Suprapubic skin (tissue), 4 donors: ENCODE measurements at regions not wholly inside any gene's neighbourhood (a gene's known extent, or its start where the extent isn't known, plus 50 kb on each side); places are given as distances from the start of the nearest gene placed in this dataset.

Source experiments
- DNase-seq, 2 donors: peaks; one replicate each; pipeline ENCODE4 v3.0.0-alpha.2; 2019; ENCODE audit warnings: low spot score in 2 of 2
- H3K27ac ChIP-seq: fragments of 200-600 bp; sonication (generic); one replicate; pipeline ENCODE4 v1.5.1; 2019
- H3K27me3 ChIP-seq: fragments of 200-600 bp; sonication (generic); one replicate; pipeline ENCODE4 v1.5.1; 2019
- H3K36me3 ChIP-seq: fragments of 200-600 bp; sonication (generic); one replicate; pipeline ENCODE4 v1.5.1; 2019
- H3K4me1 ChIP-seq: fragments of 200-600 bp; sonication (generic); one replicate; pipeline ENCODE4 v1.5.1; 2019
- H3K4me3 ChIP-seq: fragments of 200-600 bp; sonication (generic); one replicate; pipeline ENCODE4 v1.5.1; 2019; ENCODE audit warnings: mild to moderate bottlenecking
- H3K9me3 ChIP-seq: fragments of 200-600 bp; sonication (generic); one replicate; pipeline ENCODE4 v1.5.1; 2019
- CTCF ChIP-seq, 2 donors: fragments of 200-600 bp in 1 of 2; fragments of 450-650 bp in 1 of 2; sonication (generic) in 1 of 2; IDR thresholded peaks; one replicate each; pipeline ENCODE4 v1.5.1; 2016 to 2019; ENCODE audit warnings: antibody characterized with exemption in 2 of 2, mild to moderate bottlenecking in 1 of 2, moderate library complexity in 1 of 2
- EP300 ChIP-seq: sonication (generic); formaldehyde crosslinking; IDR thresholded peaks from one replicate; pipeline ENCODE4 v1.6.1; 2017; ENCODE audit warnings: antibody characterized with exemption
- POLR2A ChIP-seq, 2 donors: fragments of 450-650 bp; IDR thresholded peaks; one replicate each; pipeline ENCODE4 v1.6.1; 2017; ENCODE audit warnings: antibody characterized with exemption in 2 of 2, mild to moderate bottlenecking in 2 of 2, moderate library complexity in 2 of 2
- POLR2AphosphoS5 ChIP-seq, 3 donors: sonication (generic); formaldehyde crosslinking; IDR thresholded peaks; one replicate each; pipeline ENCODE4 v1.6.1; 2017; ENCODE audit warnings: antibody characterized with exemption in 3 of 3
- WGBS: methylation state at CpG from one replicate; pipeline ENCODE4 v1.1.5; 2018; 5-methylcytosine and 5-hydroxymethylcytosine counted together

- Histone ChIP-seq H3K36me3 (no peaks in the 10 kb centered on the region), H3K27ac (no peak overlapping the region), H3K9me3 (no peaks in the 10 kb centered on the region), H3K4me3 (no peak overlapping the region), H3K27me3 (no peaks in the 10 kb centered on the region), H3K4me1 (no peaks in the 10 kb centered on the region)
- no peak for TF ChIP-seq CTCF (IDR thresholded peaks at IDR 0.05)
- no peak for TF ChIP-seq POLR2AphosphoS5 (IDR thresholded peaks at IDR 0.05)
- TF ChIP-seq EP300, result no peak
- no peak for TF ChIP-seq POLR2A (IDR thresholded peaks at IDR 0.05)
- DNase-seq, result no peak
- 74% methylated on average over 9 of the region's 9 CpGs for WGBS
Observed at GRCh38 chr18:76721207-76721996, 101.0 kb upstream of the ZNF236 start.

- TF ChIP-seq CTCF (IDR thresholded peaks at IDR 0.05), result no peak
- TF ChIP-seq POLR2AphosphoS5 (IDR thresholded peaks at IDR 0.05), result no peak
- TF ChIP-seq EP300, result no peak
- TF ChIP-seq POLR2A (IDR thresholded peaks at IDR 0.05), result no peak
- 74% methylated on average over 5 of the region's 5 CpGs for WGBS
- Histone ChIP-seq H3K27ac (no peak overlapping the region), H3K4me3 (no peak overlapping the region), H3K4me1 (no peaks in the 10 kb centered on the region), H3K9me3 (no peaks in the 10 kb centered on the region), H3K36me3 (no peaks in the 10 kb centered on the region), H3K27me3 (no peaks in the 10 kb centered on the region)
- no peak for DNase-seq
Observed at GRCh38 chr18:76720683-76721082, 101.7 kb upstream of the ZNF236 start.

- 83% methylated on average over 16 of the region's 16 CpGs for WGBS
- Histone ChIP-seq H3K27ac (no peak overlapping the region), H3K9me3 (no peaks in the 10 kb centered on the region), H3K36me3 (no peaks in the 10 kb centered on the region), H3K4me3 (no peak overlapping the region), H3K4me1 (no peaks in the 10 kb centered on the region), H3K27me3 (no peaks in the 10 kb centered on the region)
- TF ChIP-seq POLR2A (IDR thresholded peaks at IDR 0.05), result no peak
- no peak for TF ChIP-seq POLR2AphosphoS5 (IDR thresholded peaks at IDR 0.05)
- TF ChIP-seq CTCF (IDR thresholded peaks at IDR 0.05), result no peak
- no peak for TF ChIP-seq EP300
- no peak for DNase-seq
Observed at GRCh38 chr18:76715012-76715610, 107.2 kb upstream of the ZNF236 start.

- Histone ChIP-seq H3K9me3 (no peaks in the 10 kb centered on the region), H3K27ac (no peak overlapping the region), H3K4me3 (no peak overlapping the region), H3K4me1 (peaks cover 4% of the 10 kb centered on the region), H3K36me3 (no peaks in the 10 kb centered on the region), H3K27me3 (no peaks in the 10 kb centered on the region)
- WGBS, result 88% methylated on average over 7 of the region's 8 CpGs
- TF ChIP-seq CTCF (IDR thresholded peaks at IDR 0.05) (no peak), POLR2A (IDR thresholded peaks at IDR 0.05) (no peak), POLR2AphosphoS5 (IDR thresholded peaks at IDR 0.05) (no peak), EP300 (no peak)
- no peak for DNase-seq
Observed at GRCh38 chr18:76713432-76713831, 108.9 kb upstream of the ZNF236 start.

- TF ChIP-seq EP300, result no peak
- TF ChIP-seq CTCF (IDR thresholded peaks at IDR 0.05), result no peak
- no peak for TF ChIP-seq POLR2A (IDR thresholded peaks at IDR 0.05)
- no peak for TF ChIP-seq POLR2AphosphoS5 (IDR thresholded peaks at IDR 0.05)
- no peaks in the 10 kb centered on the region for H3K27me3 ChIP-seq
- no peak overlapping the region for H3K27ac ChIP-seq
- no peaks in the 10 kb centered on the region for H3K9me3 ChIP-seq
- peaks cover 4% of the 10 kb centered on the region for H3K4me1 ChIP-seq
- 88% methylated on average over 15 of the region's 16 CpGs for WGBS
- no peak for DNase-seq
- H3K36me3 ChIP-seq, result no peaks in the 10 kb centered on the region
- no peak overlapping the region for H3K4me3 ChIP-seq
Observed at GRCh38 chr18:76712511-76713140, 109.7 kb upstream of the ZNF236 start.
